ENCODE measurements at regions not wholly inside any gene's neighbourhood (a gene's known extent, or its start where the extent isn't known, plus 50 kb on each side); places are given as distances from the start of the nearest gene placed in this dataset.

DNA sequence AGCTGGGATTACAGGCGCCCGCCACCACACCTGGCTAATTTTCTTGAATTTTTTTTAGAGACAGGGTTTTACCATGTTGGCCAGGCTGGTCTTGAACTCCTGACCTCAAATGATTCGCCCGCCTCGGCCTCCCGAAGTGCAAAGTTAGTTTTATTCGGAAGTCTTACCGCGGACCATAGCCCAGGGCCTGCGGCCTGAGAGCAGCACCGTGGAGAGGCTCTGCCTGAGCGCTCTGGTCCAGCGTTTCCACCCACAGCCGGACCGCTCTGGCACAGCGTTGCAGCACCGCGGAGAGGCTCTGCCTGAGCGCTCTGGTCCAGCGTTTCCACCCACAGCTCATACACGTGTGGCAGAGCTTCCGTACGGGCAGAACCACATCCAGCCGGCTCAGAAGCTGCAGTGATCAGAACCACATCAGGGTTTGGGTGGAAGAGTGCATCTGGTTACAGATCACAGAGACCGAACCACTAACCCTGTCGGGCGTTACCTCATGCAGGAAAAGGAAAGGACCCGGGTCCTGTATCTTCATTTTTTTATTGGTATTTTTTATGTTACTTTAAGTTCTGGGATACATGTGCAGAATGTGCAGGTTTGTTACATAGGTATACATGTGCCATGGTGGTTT is 102.4 kb upstream of the SOX1 start (continued):
- TF ChIP-seq JUND (IDR thresholded peaks at IDR 0.05; ENCODE audit: low read length): no peak
- no peak for TF ChIP-seq KDM5A (IDR thresholded peaks at IDR 0.05; ENCODE audit: low read length)
- TF ChIP-seq TAF7 (optimal IDR thresholded peaks at IDR 0.05; ENCODE audit: borderline replicate concordance, low read depth, low read length): no peak
